LNCAP (cell line): ENCODE measurements at regions not wholly inside any gene's neighbourhood (a gene's known extent, or its start where the extent isn't known, plus 50 kb on each side); places are given as distances from the start of the nearest gene placed in this dataset.

Experiments
- TF ChIP-seq, protein P1 (sequence below): fragments of 450-650 bp; IDR thresholded peaks from 2 replicates; pipeline ENCODE4 v1.5.1; 2017; ENCODE audit warnings: mild to moderate bottlenecking

DNA sequence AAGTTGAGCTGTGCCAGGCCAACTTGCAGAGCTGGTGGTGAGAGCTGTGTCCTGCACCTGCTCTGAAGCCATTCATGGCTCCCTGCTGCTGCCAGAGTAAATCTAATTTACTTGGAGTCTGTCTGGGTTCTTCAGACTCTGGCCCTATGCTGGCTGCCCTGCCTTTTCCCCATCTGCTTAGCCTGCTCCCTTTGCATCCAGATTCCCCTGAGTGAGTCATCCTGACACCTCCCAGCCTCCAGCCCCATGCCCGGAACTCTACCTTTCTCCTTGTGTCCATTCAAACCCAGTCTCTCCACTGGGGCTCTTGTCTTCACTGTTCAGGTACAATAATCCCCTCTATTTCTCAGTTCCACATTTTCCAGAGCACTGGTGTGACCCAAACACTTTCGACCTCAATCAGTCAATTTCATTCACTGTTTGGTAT lies 434.4 kb upstream of the ZMIZ1 start:
- TF ChIP-seq, protein P1, sequence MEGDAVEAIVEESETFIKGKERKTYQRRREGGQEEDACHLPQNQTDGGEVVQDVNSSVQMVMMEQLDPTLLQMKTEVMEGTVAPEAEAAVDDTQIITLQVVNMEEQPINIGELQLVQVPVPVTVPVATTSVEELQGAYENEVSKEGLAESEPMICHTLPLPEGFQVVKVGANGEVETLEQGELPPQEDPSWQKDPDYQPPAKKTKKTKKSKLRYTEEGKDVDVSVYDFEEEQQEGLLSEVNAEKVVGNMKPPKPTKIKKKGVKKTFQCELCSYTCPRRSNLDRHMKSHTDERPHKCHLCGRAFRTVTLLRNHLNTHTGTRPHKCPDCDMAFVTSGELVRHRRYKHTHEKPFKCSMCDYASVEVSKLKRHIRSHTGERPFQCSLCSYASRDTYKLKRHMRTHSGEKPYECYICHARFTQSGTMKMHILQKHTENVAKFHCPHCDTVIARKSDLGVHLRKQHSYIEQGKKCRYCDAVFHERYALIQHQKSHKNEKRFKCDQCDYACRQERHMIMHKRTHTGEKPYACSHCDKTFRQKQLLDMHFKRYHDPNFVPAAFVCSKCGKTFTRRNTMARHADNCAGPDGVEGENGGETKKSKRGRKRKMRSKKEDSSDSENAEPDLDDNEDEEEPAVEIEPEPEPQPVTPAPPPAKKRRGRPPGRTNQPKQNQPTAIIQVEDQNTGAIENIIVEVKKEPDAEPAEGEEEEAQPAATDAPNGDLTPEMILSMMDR, result no peak

DNA sequence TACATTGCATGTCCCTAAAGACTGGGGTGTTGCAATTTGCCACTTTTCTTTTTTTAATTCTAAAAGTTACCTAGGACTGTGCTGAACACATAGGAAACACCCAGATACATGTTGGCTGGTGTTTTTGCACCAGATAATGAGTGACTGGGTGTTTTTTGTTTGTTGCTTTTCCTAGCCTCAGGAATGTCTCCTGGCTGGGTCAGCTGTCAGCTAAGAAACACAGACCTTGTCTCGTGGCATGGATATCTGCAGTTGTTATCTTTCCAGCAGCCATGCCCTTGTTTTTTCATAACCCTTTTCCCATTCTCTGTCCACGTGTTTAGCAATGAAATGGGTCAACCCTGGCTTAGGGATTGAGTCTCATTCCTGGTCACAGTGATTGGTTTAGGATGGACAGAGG lies 433.9 kb upstream of the ZMIZ1 start:
- TF ChIP-seq, protein P1, result no peak

DNA sequence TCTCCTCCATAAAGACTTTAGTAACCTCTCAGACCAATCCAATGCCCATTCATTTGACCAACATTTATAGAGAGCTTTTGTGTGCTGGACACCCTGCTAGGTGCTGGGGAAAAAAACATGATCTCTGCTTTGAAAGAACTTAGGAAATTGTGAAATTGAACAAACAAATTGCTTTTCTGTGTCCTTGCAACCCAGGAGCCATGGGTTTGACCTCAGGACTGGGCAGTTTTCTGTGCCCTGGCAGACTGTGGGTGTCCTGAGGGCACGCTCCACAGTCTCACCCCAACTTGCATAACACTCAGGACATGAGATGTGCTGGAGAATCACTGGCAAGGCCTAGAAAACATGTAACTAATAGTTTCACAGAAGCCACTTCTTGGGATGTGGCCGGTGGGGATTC lies 429.1 kb upstream of the ZMIZ1 start:
- TF ChIP-seq, protein P1, result no peak

DNA sequence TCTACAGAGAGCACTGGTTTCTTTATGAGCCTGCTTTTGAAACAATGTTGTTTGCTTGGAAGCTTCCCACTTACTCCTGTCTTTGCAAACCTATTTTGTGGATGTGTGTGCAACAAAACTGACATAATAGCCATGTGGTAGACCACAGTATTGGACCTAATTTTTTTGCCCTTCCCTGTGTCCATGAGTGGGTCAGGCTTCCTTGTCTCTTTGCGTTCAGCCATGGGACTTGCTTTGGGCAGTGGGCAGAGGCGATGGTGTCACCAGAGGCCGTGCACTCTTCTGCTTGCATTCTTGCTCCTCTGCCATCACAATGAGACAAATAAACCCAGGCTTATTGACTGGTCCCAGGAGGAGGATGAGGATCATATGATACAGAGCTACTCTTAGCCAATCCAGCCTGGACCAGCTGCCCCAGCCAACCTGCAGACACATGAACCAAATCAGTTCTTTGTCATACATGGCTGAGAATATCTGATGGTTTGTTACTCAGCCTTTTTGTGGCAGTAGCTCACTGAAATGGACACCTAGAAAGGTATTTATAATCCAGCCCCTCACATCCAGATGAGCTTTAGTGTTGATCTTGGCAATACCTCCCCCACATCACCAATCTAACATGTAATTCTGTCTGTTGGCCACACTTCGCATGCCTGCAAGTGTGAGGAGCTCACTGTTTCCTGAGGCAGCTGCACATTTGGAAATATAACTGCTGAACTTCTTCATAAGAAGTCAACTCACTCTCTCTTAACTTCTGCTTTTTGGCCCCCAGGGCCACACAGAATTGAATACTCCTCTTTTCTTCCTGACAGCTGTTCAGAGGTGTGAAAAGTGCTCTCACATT lies 427.8 kb upstream of the ZMIZ1 start:
- TF ChIP-seq, protein P1, result no peak

DNA sequence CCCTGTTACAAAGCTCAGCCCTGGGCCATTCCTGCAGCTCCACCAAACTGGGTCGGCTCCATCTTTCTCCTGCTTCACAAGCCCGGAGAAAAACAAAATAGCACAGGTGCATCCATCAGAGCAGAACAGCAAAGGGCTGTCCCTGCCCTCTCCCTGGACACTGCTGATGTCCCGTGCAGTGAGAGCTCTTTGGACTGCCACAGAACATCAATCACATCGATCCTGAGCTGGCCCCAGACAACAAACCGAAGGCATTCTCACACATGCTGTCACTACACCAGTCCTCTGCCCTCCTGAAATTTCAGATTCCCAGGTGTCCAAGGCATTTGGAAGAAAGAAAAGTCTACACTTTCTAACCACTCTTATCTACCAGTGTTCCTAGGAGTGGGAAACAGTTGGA lies 427.1 kb upstream of the ZMIZ1 start:
- TF ChIP-seq, protein P1, result no peak

DNA sequence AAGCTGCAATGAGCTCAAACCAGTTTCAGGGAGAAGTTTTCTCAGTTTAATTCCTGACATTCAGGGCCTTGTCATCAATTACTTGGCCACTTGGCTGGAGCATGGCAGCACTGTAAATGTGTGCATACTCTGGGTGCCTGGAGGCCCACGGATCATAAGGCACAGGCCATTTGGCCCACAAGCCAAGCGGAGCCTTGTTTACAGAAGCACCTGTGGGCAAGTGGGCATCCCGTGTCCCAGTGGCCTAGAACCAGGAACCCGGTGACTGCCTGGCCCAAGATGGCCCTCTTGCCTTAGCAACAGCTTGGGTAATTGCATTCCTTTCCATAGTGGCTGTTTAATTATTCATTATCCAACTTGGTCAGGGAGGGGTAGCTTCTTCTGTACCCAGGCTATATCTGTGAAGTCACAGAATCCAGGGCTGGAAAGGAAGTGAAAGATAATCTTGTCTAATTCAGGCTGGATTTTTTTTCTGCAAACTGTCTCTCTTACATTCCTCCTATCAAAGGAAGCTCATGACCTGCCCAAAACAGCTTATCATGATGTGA lies 426.4 kb upstream of the ZMIZ1 start:
- TF ChIP-seq, protein P1, result no peak

DNA sequence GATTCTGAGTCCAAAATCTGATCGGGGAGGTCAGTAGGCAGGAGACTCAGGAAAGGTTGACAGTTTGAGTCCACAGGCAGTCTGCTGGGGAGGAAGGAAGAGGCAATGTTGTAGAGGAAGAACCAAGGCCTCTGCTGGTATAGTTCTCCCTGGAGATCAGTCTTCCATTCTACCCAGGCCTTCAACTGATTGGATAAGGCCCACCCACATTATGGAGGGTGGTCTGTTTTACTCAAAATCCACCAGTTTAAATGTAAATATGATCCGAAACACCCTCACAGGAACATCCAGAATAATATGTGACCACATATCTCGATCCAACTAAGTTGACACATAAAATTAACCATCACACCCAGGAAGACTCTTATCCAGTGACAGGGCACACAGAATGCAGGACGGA lies 425.3 kb upstream of the ZMIZ1 start:
- TF ChIP-seq, protein P1, result no peak
